HepG2 (cell line): ENCODE measurements at regions not wholly inside any gene's neighbourhood (a gene's known extent, or its start where the extent isn't known, plus 50 kb on each side); places are given as distances from the start of the nearest gene placed in this dataset.
"Not testable (repeated sequence)": the region's sequence is repeated elsewhere in the genome, so short reads cannot be mapped to it uniquely, and the experiment has no call there.

Source experiments
- ATAC-seq: fragments of 200-7000 bp; cut with Tn5 transposase; 3 replicates; pipeline ENCODE4 v1.9.1; 2020; ENCODE audit warnings: mild to moderate bottlenecking, moderate library complexity
- BruUV-seq: library from RNA; stranded (reverse); fragments of 400-500 nt; replicated peaks from 2 replicates; lab custom pipeline; 2021; lab: Mats Ljungman, UMichigan
- CTCF ChIA-PET: fragments of 300-600 bp; formaldehyde crosslinking; extraction: SDS; loops from one replicate; lab custom pipeline; 2021; ENCODE audit warnings: low total read pairs, inconsistent platforms, low intra/inter-chr PET ratio; lab: Yijun Ruan, JAX
- POLR2A ChIA-PET: fragments of 350-600 bp; sonication (Branson Sonifier 250); formaldehyde crosslinking; loops from one replicate; lab custom pipeline; 2020; ENCODE audit warnings: antibody characterized with exemption, inconsistent platforms; lab: Yijun Ruan, JAX
- DNase-seq: peaks from one replicate; pipeline ENCODE4 v3.0.0-alpha.2; 2015; ENCODE audit warnings: low spot score
- FAIRE-seq: peaks from 3 replicates; lab custom pipeline; 2011; peaks lifted over from hg19 to GRCh38; lab: Jason Lieb, UNC
- H2AFZ ChIP-seq: one replicate; pipeline ENCODE4 v1.6.1; 2011; ENCODE audit warnings: low read length, inconsistent platforms
- H3K27ac ChIP-seq: fragments of 300-600 bp; 3 replicates; pipeline ENCODE4 v1.8.0; 2011; ENCODE audit warnings: mixed run types, mild to moderate bottlenecking, mixed read lengths, low read length, inconsistent platforms; ENCODE audit not compliant: insufficient read depth; ENCODE audit errors: extremely low read length
- H3K27me3 ChIP-seq, 2 experiments: fragments of 200-600 bp in 1 of 2; 2 replicates in 1 of 2; 3 replicates in 1 of 2; pipeline versions ENCODE4 v1.6.0 to v1.8.0; 2011; ENCODE audit warnings: low read length in 2 of 2, mild to moderate bottlenecking in 2 of 2, moderate library complexity in 2 of 2, inconsistent platforms in 1 of 2; ENCODE audit not compliant: insufficient read depth in 2 of 2, control insufficient read depth in 1 of 2
- H3K36me3 ChIP-seq, 2 experiments: fragments of 200-600 bp in 1 of 2; replicated peaks in 1 of 2; 2 replicates in 1 of 2; 3 replicates in 1 of 2; pipeline versions ENCODE4 v1.5.1 to v1.8.0; 2011; ENCODE audit warnings: low read length in 2 of 2, inconsistent platforms in 1 of 2; ENCODE audit not compliant: insufficient read depth in 2 of 2, control insufficient read depth in 1 of 2
- H3K4me1 ChIP-seq: 2 replicates; pipeline ENCODE4 v1.5.1; 2012; ENCODE audit warnings: low read length, inconsistent platforms; ENCODE audit not compliant: insufficient read depth
- H3K4me2 ChIP-seq: 2 replicates; pipeline ENCODE4 v1.6.0; 2011; ENCODE audit warnings: low read depth, low read length, inconsistent platforms
- H3K4me3 ChIP-seq, 3 experiments: fragments of 200-600 bp in 1 of 3; sonication (generic), shearing (Covaris generic) in 1 of 3; replicated peaks in 1 of 3; 2 replicates each; pipeline ENCODE4 v1.5.1; 2011 to 2016; ENCODE audit warnings: low read length in 3 of 3, inconsistent platforms in 2 of 3, low read depth in 2 of 3, mild to moderate bottlenecking in 2 of 3, control low read depth in 1 of 3, mixed read lengths in 1 of 3; ENCODE audit not compliant: insufficient read depth in 1 of 3
- H3K79me2 ChIP-seq: one replicate; pipeline ENCODE4 v1.6.1; 2011; ENCODE audit warnings: low read length, inconsistent platforms; ENCODE audit not compliant: insufficient read depth
- H3K9ac ChIP-seq: 2 replicates; pipeline ENCODE4 v1.6.0; 2011; ENCODE audit warnings: mild to moderate bottlenecking, low read depth, low read length, inconsistent platforms; ENCODE audit not compliant: insufficient read depth
- H3K9me3 ChIP-seq: 2 replicates; pipeline ENCODE4 v1.5.1; 2012; ENCODE audit warnings: mild to moderate bottlenecking, low read length
- H4K20me1 ChIP-seq: 2 replicates; pipeline ENCODE4 v1.6.0; 2011; ENCODE audit warnings: inconsistent platforms, mild to moderate bottlenecking, low read length, moderate library complexity; ENCODE audit not compliant: insufficient read depth
- ELF1 ChIP-seq: sonication (generic); formaldehyde crosslinking; IDR thresholded peaks from 2 replicates; pipeline ENCODE4 v1.4.0; 2020; ENCODE audit warnings: missing genetic modification reagents
- ONECUT2 ChIP-seq: sonication (generic); formaldehyde crosslinking; IDR thresholded peaks from 2 replicates; pipeline ENCODE4 v1.4.0; 2020; ENCODE audit warnings: missing genetic modification reagents
- REXO4 ChIP-seq: sonication (generic); formaldehyde crosslinking; IDR thresholded peaks from 2 replicates; pipeline ENCODE4 v1.8.0; 2022; ENCODE audit warnings: missing genetic modification reagents, mild to moderate bottlenecking, borderline replicate concordance
- SRY ChIP-seq: sonication (generic); formaldehyde crosslinking; IDR thresholded peaks from 2 replicates; pipeline ENCODE4 v1.8.0; 2022; ENCODE audit warnings: mild to moderate bottlenecking, missing genetic modification reagents
- WGBS: methylation state at CpG from one replicate; pipeline ENCODE4 v1.1.6; 2017; ENCODE audit warnings: low lambda C conversion rate; 5-methylcytosine and 5-hydroxymethylcytosine counted together
- in situ Hi-C: cut with HindIII; loops from 2 replicates; pipeline ENCODE4 v1.10.0; 2017; ENCODE audit warnings: low pct_unique_long_range_greater_than_20kb; ENCODE audit not compliant: extremely low pct_ligation_motif_present
- intact Hi-C: fragments of 100-400 bp; cut with micrococcal nuclease; formaldehyde crosslinking; loops from one replicate; pipeline ENCODE4 v1.10.0; 2022; ENCODE audit not compliant: unreplicated experiment
- TF ChIP-seq, protein P1 (sequence below), 2 experiments: sonication (generic) in 1 of 2; formaldehyde crosslinking in 1 of 2; IDR thresholded peaks; 2 replicates each; pipeline versions ENCODE4 v1.5.1 to v1.6.1; 2011 to 2020; ENCODE audit warnings: borderline replicate concordance in 1 of 2, low read depth in 1 of 2, low read length in 1 of 2, mild to moderate bottlenecking in 1 of 2, missing genetic modification reagents in 1 of 2, moderate library complexity in 1 of 2

DNA sequence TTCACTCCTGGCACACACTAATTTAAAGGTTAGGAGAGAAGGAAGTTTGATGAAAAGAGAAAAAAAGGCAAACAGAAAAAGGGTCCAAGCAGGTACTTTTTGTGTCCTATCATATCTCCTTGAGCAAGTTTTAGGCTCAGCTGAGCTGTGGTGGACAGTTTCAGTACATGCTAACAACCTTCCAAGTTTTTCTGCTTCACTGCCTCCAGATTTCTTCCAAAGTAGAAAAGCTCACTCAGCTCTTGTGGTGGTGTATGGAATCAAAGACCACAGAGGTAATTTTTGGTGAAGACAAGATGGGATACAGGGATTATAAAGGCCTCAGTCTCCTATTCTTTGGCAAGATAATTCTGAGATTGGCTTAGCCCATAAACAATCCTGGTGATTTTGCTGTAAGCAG lies 921.8 kb downstream of the NR2F1-AS1 start:
- Histone ChIP-seq H3K27ac (no peak overlapping the region), H2AFZ (no peak overlapping the region), H3K9me3 (no peaks in the 10 kb centered on the region), H3K79me2 (no peaks in the 10 kb centered on the region), H4K20me1 (no peaks in the 10 kb centered on the region), H3K4me1 (no peaks in the 10 kb centered on the region), H3K36me3 (no peaks in the 10 kb centered on the region), H3K27me3 (no peaks in the 10 kb centered on the region), H3K4me3 (no peak overlapping the region), H3K9ac (no peak overlapping the region), H3K4me2 (no peak overlapping the region)
- no TSS peak for BruUV-seq
- intact Hi-C loops, result no loop called here
- no peak for FAIRE-seq
- no peak for ATAC-seq
- TF ChIP-seq ELF1 (CRISPR knock-in tag), result no peak
- no peak for TF ChIP-seq ONECUT2
- no peak for TF ChIP-seq SRY (CRISPR knock-in tag)
- TF ChIP-seq, protein P1, sequence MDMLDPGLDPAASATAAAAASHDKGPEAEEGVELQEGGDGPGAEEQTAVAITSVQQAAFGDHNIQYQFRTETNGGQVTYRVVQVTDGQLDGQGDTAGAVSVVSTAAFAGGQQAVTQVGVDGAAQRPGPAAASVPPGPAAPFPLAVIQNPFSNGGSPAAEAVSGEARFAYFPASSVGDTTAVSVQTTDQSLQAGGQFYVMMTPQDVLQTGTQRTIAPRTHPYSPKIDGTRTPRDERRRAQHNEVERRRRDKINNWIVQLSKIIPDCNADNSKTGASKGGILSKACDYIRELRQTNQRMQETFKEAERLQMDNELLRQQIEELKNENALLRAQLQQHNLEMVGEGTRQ (IDR thresholded peaks at IDR 0.05; ENCODE audit: low read depth, low read length), result no peak
- TF ChIP-seq, protein P1 (CRISPR knock-in tag; IDR thresholded peaks at IDR 0.05; ENCODE audit: borderline replicate concordance), result no peak
- TF ChIP-seq REXO4 (CRISPR knock-in tag), result no peak
- ChIA-PET CTCF (no interaction called here), POLR2A (no interaction called here)
- in situ Hi-C loops, result no loop called here
- no peak for DNase-seq

DNA sequence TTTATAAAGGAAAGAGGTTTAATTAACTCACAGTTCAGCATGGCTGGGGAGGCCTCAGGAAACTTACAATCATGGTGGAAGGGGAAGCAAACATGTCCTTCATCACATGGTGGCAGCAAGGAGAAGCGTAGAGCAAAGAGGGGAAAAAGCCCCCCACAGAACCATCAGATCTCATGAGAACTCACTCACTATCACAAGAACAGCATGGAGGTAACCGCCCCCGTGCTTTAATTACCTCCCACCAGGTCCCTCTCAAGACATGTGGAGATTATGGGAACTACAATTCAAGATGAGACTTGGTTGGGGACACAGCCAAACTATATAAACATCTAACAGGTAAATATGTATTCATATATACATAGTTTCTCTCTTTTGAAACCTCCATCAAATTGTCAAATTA lies 926.4 kb downstream of the NR2F1-AS1 start:
- intact Hi-C loops, H3K36me3 ChIP-seq, FAIRE-seq, H3K4me3 ChIP-seq, POLR2A ChIA-PET, H3K79me2 ChIP-seq, BruUV-seq, H3K9me3 ChIP-seq, H3K4me2 ChIP-seq, H2AFZ ChIP-seq, ATAC-seq, in situ Hi-C loops, H3K4me1 ChIP-seq, H3K27me3 ChIP-seq, DNase-seq, CTCF ChIA-PET, H4K20me1 ChIP-seq, H3K27ac ChIP-seq, H3K9ac ChIP-seq: not testable (repeated sequence)
- WGBS, result 50% methylated on average over 3 of the region's 3 CpGs
